Kidney glomerular epithelial cell (primary cell): ENCODE measurements at regions not wholly inside any gene's neighbourhood (a gene's known extent, or its start where the extent isn't known, plus 50 kb on each side); places are given as distances from the start of the nearest gene placed in this dataset.

Experiments
- DNase-seq: peaks from one replicate; lab custom pipeline; 2025; lab: John Stamatoyannopoulos, UW

- DNase-seq: no peak
Observed at GRCh38 chr2:2528846-2529245, 197.8 kb upstream of the MYT1L start.

GRCh38 chr2:2527148-2527547 is 196.1 kb upstream of the MYT1L start:
- no peak for DNase-seq

- no peak for DNase-seq
Observed at GRCh38 chr2:2524348-2524941, 193.4 kb upstream of the MYT1L start.

GRCh38 chr2:2523461-2524347 is 192.6 kb upstream of the MYT1L start:
- DNase-seq: no peak

- no peak for DNase-seq
Observed at GRCh38 chr2:2520401-2520811, 189.3 kb upstream of the MYT1L start.

- DNase-seq: no peak
Observed at GRCh38 chr2:2519381-2519780, 188.3 kb upstream of the MYT1L start.

- no peak for DNase-seq
Observed at GRCh38 chr2:2517399-2517798, 186.3 kb upstream of the MYT1L start.

- DNase-seq: no peak
Observed at GRCh38 chr2:2516386-2516785, 185.3 kb upstream of the MYT1L start.

GRCh38 chr2:2512931-2513330 is 181.9 kb upstream of the MYT1L start:
- no peak for DNase-seq

GRCh38 chr2:2507417-2507997 is 176.4 kb upstream of the MYT1L start:
- DNase-seq: no peak

- no peak for DNase-seq
Observed at GRCh38 chr2:2506536-2506935, 175.5 kb upstream of the MYT1L start.

GRCh38 chr2:2505604-2506003 is 174.5 kb upstream of the MYT1L start:
- no peak for DNase-seq

GRCh38 chr2:2503864-2504418 is 172.9 kb upstream of the MYT1L start:
- DNase-seq: no peak

- no peak for DNase-seq
Observed at GRCh38 chr2:2502201-2502549, 171.1 kb upstream of the MYT1L start.

- no peak for DNase-seq
Observed at GRCh38 chr2:2501454-2502200, 170.6 kb upstream of the MYT1L start.

- DNase-seq: no peak
Observed at GRCh38 chr2:2495606-2496005, 164.5 kb upstream of the MYT1L start.

- DNase-seq: no peak
Observed at GRCh38 chr2:2493496-2493895, 162.4 kb upstream of the MYT1L start.

GRCh38 chr2:2492800-2493199 is 161.7 kb upstream of the MYT1L start:
- DNase-seq: no peak

- DNase-seq: no peak
Observed at GRCh38 chr2:2491964-2492363, 160.9 kb upstream of the MYT1L start.

- DNase-seq: no peak
Observed at GRCh38 chr2:2484301-2484700, 153.2 kb upstream of the MYT1L start.

GRCh38 chr2:2482851-2483250 is 151.8 kb upstream of the MYT1L start:
- DNase-seq: no peak

- DNase-seq: no peak
Observed at GRCh38 chr2:2472881-2473280, 141.8 kb upstream of the MYT1L start.
